Mucosa of rectum (tissue), 2 donors: ENCODE measurements at regions not wholly inside any gene's neighbourhood (a gene's known extent, or its start where the extent isn't known, plus 50 kb on each side); places are given as distances from the start of the nearest gene placed in this dataset.

Source experiments
- H3K27ac ChIP-seq, 2 donors: one replicate each; pipeline ENCODE4 v1.7.0; 2013; ENCODE audit warnings: inconsistent platforms in 2 of 2, low read depth in 2 of 2, low read length in 2 of 2
- H3K27me3 ChIP-seq, 2 donors: one replicate each; pipeline ENCODE4 v1.7.0; 2013; ENCODE audit warnings: low read length in 2 of 2; ENCODE audit not compliant: control insufficient read depth in 2 of 2, insufficient read depth in 2 of 2
- H3K36me3 ChIP-seq, 2 donors: one replicate each; pipeline ENCODE4 v1.7.0; 2013; ENCODE audit warnings: low read length in 2 of 2; ENCODE audit not compliant: control insufficient read depth in 2 of 2, insufficient read depth in 2 of 2
- H3K4me1 ChIP-seq, 2 donors: one replicate each; pipeline ENCODE4 v1.7.0; 2013; ENCODE audit warnings: low read length in 2 of 2, mild to moderate bottlenecking in 1 of 2; ENCODE audit not compliant: control insufficient read depth in 2 of 2, insufficient read depth in 2 of 2
- H3K4me3 ChIP-seq, 2 donors: one replicate each; pipeline ENCODE4 v1.7.0; 2013; ENCODE audit warnings: low read length in 2 of 2
- H3K9ac ChIP-seq, 2 donors: one replicate each; pipeline ENCODE4 v1.7.0; 2013; ENCODE audit warnings: low read length in 2 of 2, low read depth in 1 of 2, mild to moderate bottlenecking in 1 of 2
- H3K9me3 ChIP-seq, 2 donors: one replicate each; pipeline ENCODE4 v1.7.0; 2013; ENCODE audit warnings: low read length in 2 of 2; ENCODE audit not compliant: control insufficient read depth in 2 of 2
- donor health status: healthy.
- donor health status: Normal muscosa, but diverticular disease.

DNA sequence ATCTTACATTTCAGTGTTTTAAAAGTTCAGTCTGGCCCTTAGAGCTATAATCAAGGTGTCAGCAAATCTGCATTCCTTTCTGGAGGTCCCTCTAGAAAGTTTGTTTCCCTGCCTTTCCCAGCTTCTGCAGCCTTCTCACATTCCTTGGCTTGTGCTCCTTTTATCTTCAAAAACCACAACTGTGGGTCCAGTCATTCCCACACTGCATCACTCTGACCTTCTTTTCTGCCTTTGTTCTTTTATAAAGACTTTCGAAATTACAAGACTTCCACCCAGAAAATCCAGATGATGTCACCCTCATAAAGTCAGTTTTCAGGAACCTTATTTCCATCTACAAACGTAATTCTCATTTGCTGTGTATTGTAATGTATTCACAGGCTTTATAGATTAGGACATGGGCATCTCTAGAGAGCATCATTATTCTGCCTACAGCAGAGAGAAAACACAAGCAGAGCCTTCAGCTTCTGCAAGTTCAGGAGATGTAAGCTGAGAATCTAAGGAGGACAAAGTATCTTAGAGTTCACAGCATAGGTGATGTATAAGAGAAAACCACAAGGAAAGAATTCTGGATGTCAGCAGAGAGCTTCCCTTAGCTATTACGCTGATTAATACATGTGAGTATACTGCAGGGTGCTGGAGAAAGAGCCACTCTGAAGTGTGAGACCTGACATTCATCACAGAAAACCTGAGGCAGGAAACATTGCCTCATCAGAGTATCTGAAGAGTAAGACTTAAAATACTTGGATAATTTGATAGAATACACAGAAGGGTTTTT, 1100.2 kb downstream of the CBLN2 start:
- Histone ChIP-seq H3K27me3 (no peaks in the 10 kb centered on the region), H3K4me3 (no peak overlapping the region), H3K36me3 (no peaks in the 10 kb centered on the region), H3K9me3 (no peaks in the 10 kb centered on the region), H3K9ac (no peak overlapping the region), H3K4me1 (no peaks in the 10 kb centered on the region), H3K27ac (no peak overlapping the region)

DNA sequence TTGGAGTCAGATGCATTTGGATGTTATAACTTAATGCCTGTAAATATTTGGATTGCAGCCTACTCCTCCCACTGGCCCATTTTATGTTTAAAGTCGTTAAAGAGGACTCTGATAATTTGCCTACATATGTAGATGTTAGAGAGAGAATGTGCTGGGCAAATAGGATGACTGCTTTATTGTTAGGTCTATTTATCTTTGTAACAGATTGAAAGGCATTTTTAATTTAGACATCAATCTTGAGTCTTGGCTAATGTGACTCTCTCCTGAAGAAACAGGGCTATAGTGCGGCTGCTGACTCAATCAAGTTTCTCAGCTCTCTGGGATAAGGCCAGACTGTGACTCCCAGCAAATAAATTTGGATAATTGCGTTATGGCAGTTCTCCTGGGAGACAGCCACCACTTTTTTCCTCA, 1101.4 kb downstream of the CBLN2 start:
- no peaks in the 10 kb centered on the region for H3K4me1 ChIP-seq
- H3K27ac ChIP-seq = no peak overlapping the region
- no peaks in the 10 kb centered on the region for H3K27me3 ChIP-seq
- H3K36me3 ChIP-seq = no peaks in the 10 kb centered on the region
- H3K4me3 ChIP-seq = no peak overlapping the region
- H3K9ac ChIP-seq = no peak overlapping the region
- no peaks in the 10 kb centered on the region for H3K9me3 ChIP-seq

DNA sequence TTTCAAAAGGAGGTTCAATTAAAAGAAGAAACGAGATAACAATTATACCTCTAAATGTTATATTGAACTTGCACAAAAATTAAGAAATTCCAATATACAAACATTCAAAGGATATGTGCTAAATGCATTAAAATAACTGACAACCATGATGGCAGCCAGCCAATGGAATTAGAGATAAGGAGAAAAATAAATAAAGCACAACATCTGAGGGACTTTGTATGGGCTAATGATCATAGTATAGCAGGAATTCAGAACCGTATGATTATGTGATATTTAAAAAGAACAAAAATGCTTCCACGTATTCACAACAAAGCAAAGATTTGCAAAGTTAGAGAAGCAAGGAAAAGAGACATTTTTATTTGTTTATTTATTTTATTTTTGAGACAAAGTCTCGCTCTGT, 1103.0 kb downstream of the CBLN2 start:
- no peak overlapping the region for H3K27ac ChIP-seq
- H3K9me3 ChIP-seq = no peaks in the 10 kb centered on the region
- H3K4me1 ChIP-seq = no peaks in the 10 kb centered on the region
- H3K9ac ChIP-seq = no peak overlapping the region
- H3K27me3 ChIP-seq = no peaks in the 10 kb centered on the region
- no peak overlapping the region for H3K4me3 ChIP-seq
- H3K36me3 ChIP-seq = no peaks in the 10 kb centered on the region

DNA sequence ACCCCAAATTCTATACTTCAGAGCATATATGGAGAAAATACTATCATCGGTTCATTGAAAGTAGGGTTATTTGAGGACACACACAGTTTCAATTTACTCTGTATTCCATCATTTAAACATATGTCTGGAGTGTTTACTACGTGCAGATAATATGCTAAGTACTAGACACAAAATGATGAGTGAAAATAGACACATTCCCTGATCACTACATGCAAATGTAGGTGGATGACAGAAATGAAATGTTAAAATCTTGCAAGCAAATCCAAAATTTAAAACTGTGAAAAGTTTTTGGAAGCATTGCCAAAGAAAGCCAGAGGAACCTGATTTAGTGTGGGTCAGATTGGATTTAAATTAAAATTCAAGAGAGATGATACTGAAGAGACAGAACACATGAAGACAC, 1106.6 kb downstream of the CBLN2 start:
- Histone ChIP-seq H3K27ac (no peak overlapping the region), H3K4me3 (no peak overlapping the region), H3K36me3 (no peaks in the 10 kb centered on the region), H3K27me3 (no peaks in the 10 kb centered on the region), H3K4me1 (no peaks in the 10 kb centered on the region), H3K9ac (no peak overlapping the region), H3K9me3 (no peaks in the 10 kb centered on the region)

DNA sequence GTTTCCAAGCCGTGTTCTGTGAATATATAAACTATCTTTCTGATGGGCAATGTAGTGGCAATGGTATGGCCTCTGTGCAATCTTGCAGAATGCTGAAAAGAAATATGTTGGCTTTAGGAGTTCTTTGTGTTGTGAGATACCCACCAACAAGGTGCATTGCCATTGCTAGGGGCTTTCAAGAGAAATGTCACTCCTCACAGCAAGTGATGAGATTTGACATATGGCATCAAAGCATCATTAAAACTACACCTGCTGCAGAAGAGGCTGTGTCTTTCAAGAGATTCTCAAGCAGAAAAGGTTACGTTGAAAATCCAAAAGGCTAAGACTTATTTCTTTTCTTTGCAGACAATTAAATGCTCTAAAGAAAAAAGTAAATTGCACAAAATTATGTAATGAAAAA, 1110.8 kb downstream of the CBLN2 start:
- Histone ChIP-seq H3K27me3 (no peaks in the 10 kb centered on the region), H3K4me3 (no peak overlapping the region), H3K9ac (no peak overlapping the region), H3K27ac (no peak overlapping the region), H3K9me3 (no peaks in the 10 kb centered on the region), H3K36me3 (no peaks in the 10 kb centered on the region), H3K4me1 (no peaks in the 10 kb centered on the region)

DNA sequence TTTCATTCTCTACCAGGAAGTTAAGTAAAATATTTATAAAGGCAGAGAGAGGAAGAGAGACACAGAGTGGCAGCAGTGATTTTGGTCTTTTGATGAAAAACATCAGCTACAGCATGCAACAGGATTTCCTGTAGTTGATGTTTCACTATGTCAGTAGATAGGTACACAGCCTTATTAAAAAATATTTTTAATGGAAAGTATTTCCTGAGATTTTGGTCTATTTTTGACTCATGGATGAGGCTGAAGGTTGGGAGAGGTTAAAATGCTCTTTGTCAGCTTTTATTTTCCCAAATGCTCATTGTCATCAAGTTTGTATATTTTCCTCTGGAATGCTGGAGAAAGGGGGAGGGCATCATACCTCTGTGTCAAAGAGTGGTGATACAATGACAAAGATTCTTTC, 1112.5 kb downstream of the CBLN2 start:
- no peaks in the 10 kb centered on the region for H3K27me3 ChIP-seq
- no peak overlapping the region for H3K4me3 ChIP-seq
- H3K27ac ChIP-seq = no peak overlapping the region
- no peaks in the 10 kb centered on the region for H3K4me1 ChIP-seq
- H3K9me3 ChIP-seq = no peaks in the 10 kb centered on the region
- no peak overlapping the region for H3K9ac ChIP-seq
- H3K36me3 ChIP-seq = no peaks in the 10 kb centered on the region

DNA sequence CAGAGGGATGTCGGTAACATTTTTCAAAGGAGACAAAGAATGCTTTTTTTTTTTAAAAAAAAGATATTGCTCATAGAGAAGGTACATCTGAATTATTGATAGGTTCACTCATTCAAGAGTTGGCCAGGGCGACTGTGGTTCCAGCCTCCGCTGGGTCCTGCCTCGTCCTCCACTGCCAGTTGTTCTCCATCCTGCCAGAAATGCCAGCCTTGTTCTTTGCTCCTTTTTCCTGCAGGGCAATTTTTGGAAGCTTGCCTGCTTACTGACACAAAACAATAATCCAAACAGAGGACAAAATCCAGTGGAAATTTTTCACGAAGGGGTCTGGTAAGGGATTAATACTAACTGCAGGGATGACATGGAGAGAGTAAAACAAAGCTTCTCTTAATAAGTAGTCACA, 1113.0 kb downstream of the CBLN2 start:
- Histone ChIP-seq H3K9ac (no peak overlapping the region), H3K4me3 (no peak overlapping the region)

DNA sequence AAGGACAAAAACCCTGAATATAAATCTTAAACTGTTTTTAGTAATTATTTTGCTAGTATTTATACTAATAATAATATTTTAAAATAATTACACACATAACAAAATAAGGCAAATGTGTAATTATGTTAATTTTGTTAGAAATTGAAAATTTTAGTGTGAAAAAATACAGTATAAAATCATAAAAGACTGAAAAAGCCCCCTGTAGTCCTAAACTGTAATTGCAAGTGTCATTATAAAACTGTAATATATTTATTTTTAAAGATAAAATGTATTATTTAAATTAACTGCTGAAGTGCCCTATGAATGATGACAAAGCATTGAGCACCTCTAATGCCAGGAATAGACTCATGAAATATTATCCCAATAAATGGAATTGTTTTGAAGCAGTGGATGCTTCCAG, 1117.7 kb downstream of the CBLN2 start:
- H3K27me3 ChIP-seq = no peaks in the 10 kb centered on the region
- H3K4me1 ChIP-seq = no peaks in the 10 kb centered on the region
- H3K4me3 ChIP-seq = no peak overlapping the region
- no peaks in the 10 kb centered on the region for H3K36me3 ChIP-seq
- no peak overlapping the region for H3K27ac ChIP-seq
- H3K9me3 ChIP-seq = no peaks in the 10 kb centered on the region
- no peak overlapping the region for H3K9ac ChIP-seq

More for the DNA sequence above, 1113.0 kb downstream of the CBLN2 start:
- Histone ChIP-seq H3K27me3 (no peaks in the 10 kb centered on the region), H3K9me3 (no peaks in the 10 kb centered on the region), H3K36me3 (no peaks in the 10 kb centered on the region), H3K27ac (no peak overlapping the region), H3K4me1 (no peaks in the 10 kb centered on the region)

DNA sequence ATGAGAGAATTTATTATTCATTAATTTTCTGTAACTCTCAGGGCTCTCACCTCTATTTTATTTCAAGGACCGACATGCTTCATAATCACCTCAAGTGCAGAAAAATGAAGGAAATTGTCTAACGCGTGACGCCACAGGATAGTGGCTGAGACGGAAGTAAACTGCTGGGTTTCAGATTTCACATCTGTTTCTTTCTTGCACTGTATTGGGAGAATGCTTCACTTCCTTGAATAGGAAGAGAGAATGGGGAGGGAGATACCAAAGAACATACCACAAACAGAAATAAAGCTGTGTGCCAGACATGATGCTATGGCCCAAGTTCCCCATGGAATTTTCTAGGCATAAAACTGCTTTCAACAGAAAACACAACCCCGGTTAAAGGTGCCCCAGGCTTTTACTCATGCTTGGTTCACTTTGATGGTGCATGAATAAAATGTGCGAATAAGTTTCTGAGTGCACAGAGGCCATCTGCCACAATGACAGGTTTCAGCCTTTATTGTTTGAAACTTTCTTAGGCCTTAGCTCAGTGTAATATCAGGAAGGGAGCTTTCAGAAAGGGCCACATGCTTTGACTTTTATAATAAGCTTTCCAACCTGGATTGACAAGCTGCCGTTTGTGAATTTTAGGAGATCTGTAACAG, 1116.4 kb downstream of the SOCS6 start:
- Histone ChIP-seq H3K27ac (no peak overlapping the region), H3K36me3 (no peaks in the 10 kb centered on the region), H3K4me3 (no peak overlapping the region), H3K27me3 (no peaks in the 10 kb centered on the region), H3K9me3 (no peaks in the 10 kb centered on the region), H3K9ac (no peak overlapping the region), H3K4me1 (no peaks in the 10 kb centered on the region)

DNA sequence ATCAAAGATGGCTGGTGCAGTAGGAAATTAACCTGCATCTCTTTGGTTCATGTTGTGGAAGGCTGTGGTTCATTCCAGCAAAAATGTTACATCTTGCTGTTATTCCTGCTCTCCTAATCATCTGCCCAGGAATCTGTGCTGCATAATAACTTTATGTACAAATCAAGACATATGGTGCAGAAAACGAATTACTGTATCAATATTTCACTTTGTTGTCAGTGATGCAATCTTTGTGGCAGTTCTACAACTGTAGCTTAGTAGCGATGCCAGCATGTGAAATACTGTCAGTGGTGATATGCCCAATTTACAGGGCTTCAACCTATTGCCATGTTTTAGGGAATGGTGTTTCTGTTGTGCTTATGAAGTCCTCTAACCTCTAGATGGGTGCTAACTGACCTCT, 1114.7 kb downstream of the SOCS6 start:
- no peaks in the 10 kb centered on the region for H3K36me3 ChIP-seq
- no peak overlapping the region for H3K9ac ChIP-seq
- no peaks in the 10 kb centered on the region for H3K9me3 ChIP-seq
- no peaks in the 10 kb centered on the region for H3K27me3 ChIP-seq
- H3K4me3 ChIP-seq = no peak overlapping the region
- H3K4me1 ChIP-seq = no peaks in the 10 kb centered on the region
- no peak overlapping the region for H3K27ac ChIP-seq
